ENCODE measurements at regions not wholly inside any gene's neighbourhood (a gene's known extent, or its start where the extent isn't known, plus 50 kb on each side); places are given as distances from the start of the nearest gene placed in this dataset.
A peak's percentile ranks its signal among the peaks of the same experiment; 100 is the strongest.

DNA sequence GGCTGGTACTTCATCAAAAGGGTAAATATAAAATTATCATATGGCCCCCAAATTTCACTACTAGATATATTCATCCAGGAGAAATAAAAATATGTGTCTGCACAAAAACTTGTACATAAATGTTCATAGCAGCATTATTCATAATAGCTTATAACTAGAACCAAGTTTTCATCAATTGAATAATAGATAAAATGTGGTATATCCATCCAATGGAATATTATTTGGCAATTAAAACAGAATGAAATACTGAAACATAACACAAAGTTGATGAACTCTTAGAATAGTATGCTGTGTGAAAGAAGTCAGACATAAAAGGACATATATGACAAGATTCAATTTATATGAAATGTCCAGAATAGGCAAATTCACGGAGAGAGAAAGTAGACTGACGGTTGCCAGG, 389.3 kb upstream of the ADAMTS9 start:
- no peak overlapping the region for H3K4me3 ChIP-seq (ENCODE audit: low read length in 2 of 2)
- H3K36me3 Mint-ChIP-seq: no peaks in the 10 kb centered on the region
- H3K27ac Mint-ChIP-seq: no peak overlapping the region
- POLR2A ChIA-PET (ENCODE audit: partially characterized antibody): no interaction called here
- CTCF ChIA-PET (ENCODE audit: partially characterized antibody): no interaction called here
- no peaks in the 10 kb centered on the region for H3K27me3 ChIP-seq (ENCODE audit: insufficient read depth, low read length)
- no peaks in the 10 kb centered on the region for H3K4me1 ChIP-seq (ENCODE audit: insufficient read depth, low read length)
- no peaks in the 10 kb centered on the region for H3K27me3 Mint-ChIP-seq
- H3K27ac ChIP-seq (ENCODE audit: low read depth, low read length): no peak overlapping the region
- peaks cover 0 to 12% (median 5%) of the 10 kb centered on the region in 8 donors for H3K9me3 Mint-ChIP-seq
- no peaks in the 10 kb centered on the region for H3K9me3 ChIP-seq (ENCODE audit: control insufficient read depth in 1 of 2, low read length in 2 of 2)
- DNase-seq: no peak
- intact Hi-C loops (cut with micrococcal nuclease): no loop called here
- no peaks in the 10 kb centered on the region for H3K4me1 Mint-ChIP-seq
- no peak overlapping the region for H3K4me3 Mint-ChIP-seq
- no peaks in the 10 kb centered on the region for H3K36me3 ChIP-seq (ENCODE audit: insufficient read depth, low read length)

DNA sequence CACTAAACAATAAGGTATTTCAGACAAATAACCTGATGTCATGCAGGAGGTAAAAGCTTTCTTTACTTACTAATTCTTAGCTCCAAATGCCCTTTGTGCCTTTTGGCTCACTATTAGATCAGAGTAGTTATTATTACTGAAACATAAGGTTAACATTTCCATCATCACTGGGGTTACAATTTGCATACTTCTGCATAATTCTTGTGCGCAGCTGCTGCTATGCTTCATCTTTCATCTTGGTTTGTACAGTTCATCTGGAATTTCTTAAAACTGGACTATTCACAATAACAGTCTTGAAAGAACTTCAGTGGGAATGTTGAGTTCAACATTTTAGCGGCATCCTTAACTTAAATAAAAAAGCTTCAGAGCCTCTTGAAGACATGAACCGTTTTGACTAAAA, 383.2 kb upstream of the ADAMTS9 start:
- Histone ChIP-seq H3K9me3 (ENCODE audit: control insufficient read depth in 1 of 2, low read length in 2 of 2) (no peaks in the 10 kb centered on the region), H3K27me3 (ENCODE audit: insufficient read depth, low read length) (no peaks in the 10 kb centered on the region), H3K36me3 (ENCODE audit: insufficient read depth, low read length) (no peaks in the 10 kb centered on the region), H3K4me3 (ENCODE audit: low read length in 2 of 2) (no peak overlapping the region), H3K27ac (ENCODE audit: low read depth, low read length) (no peak overlapping the region), H3K4me1 (ENCODE audit: insufficient read depth, low read length) (no peaks in the 10 kb centered on the region)
- no peaks in the 10 kb centered on the region for H3K4me1 Mint-ChIP-seq
- no peak for DNase-seq
- no peak overlapping the region for H3K4me3 Mint-ChIP-seq
- H3K27me3 Mint-ChIP-seq: no peaks in the 10 kb centered on the region
- intact Hi-C loops (cut with micrococcal nuclease): no loop called here
- ChIA-PET CTCF (ENCODE audit: partially characterized antibody) (no interaction called here), POLR2A (ENCODE audit: partially characterized antibody) (no interaction called here)
- H3K27ac Mint-ChIP-seq: no peak overlapping the region
- peaks cover 2 to 7% (median 5%) of the 10 kb centered on the region in 8 donors for H3K9me3 Mint-ChIP-seq
- H3K36me3 Mint-ChIP-seq: no peaks in the 10 kb centered on the region

DNA sequence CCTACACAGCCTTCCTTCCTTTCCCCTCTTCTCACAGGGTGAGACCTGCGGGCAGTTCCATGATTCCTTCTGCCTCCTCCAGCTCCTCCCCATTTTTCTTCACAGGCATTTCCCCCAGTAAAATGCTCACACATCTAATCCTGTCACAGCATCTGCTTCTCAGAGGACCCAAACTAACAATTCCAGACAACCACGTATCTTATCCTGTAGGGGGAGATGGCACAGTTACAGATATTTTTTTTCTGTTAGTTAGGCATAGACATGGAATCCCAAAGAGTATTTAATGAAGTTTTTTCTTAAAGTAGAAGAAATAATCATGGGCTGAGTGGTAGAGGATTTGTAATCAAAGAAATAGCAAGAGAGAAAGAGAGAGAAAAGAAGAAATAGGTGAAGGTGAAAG, 373.1 kb upstream of the ADAMTS9 start:
- Mint-ChIP-seq H3K36me3 (no peaks in the 10 kb centered on the region), H3K27ac (peak overlapping the region in 1 of 7 donors; percentile 2), H3K27me3 (no peaks in the 10 kb centered on the region), H3K4me3 (no peak overlapping the region), H3K4me1 (no peaks in the 10 kb centered on the region), H3K9me3 (peaks cover 3 to 13% (median 9%) of the 10 kb centered on the region in 8 donors)
- CTCF ChIA-PET (ENCODE audit: partially characterized antibody): no interaction called here
- Histone ChIP-seq H3K9me3 (ENCODE audit: control insufficient read depth in 1 of 2, low read length in 2 of 2) (peaks cover 0 to 4% of the 10 kb centered on the region in 2 donors), H3K27ac (ENCODE audit: low read depth, low read length) (no peak overlapping the region), H3K27me3 (ENCODE audit: insufficient read depth, low read length) (no peaks in the 10 kb centered on the region), H3K4me3 (ENCODE audit: low read length in 2 of 2) (no peak overlapping the region), H3K36me3 (ENCODE audit: insufficient read depth, low read length) (no peaks in the 10 kb centered on the region), H3K4me1 (ENCODE audit: insufficient read depth, low read length) (no peaks in the 10 kb centered on the region)
- DNase-seq: no peak
- intact Hi-C loops (cut with micrococcal nuclease): no loop called here
- POLR2A ChIA-PET (ENCODE audit: partially characterized antibody): no interaction called here

DNA sequence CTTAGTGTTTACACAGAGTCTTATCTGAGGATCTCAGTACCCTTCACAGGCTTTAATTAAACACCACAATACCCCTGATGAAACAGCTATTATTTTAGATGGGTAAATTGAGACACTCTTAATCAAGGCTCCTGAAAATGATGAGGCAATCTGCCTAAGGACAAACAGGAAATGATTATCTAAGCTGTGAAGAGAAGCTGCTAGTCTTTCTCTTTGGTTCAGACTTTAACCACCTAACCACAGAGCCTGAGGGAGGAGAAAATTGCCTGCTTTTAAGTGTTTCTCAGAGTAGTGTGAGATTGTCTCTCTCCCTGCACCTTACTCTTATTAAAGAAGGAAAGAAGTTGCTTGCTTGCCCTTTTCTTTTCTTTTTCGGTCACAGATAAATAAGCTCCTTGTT, 364.3 kb upstream of the ADAMTS9 start:
- H3K36me3 ChIP-seq (ENCODE audit: insufficient read depth, low read length): no peaks in the 10 kb centered on the region
- no peaks in the 10 kb centered on the region for H3K27me3 Mint-ChIP-seq
- DNase-seq: no peak
- ChIA-PET CTCF (ENCODE audit: partially characterized antibody) (no interaction called here), POLR2A (ENCODE audit: partially characterized antibody) (no interaction called here)
- no peaks in the 10 kb centered on the region for H3K4me1 Mint-ChIP-seq
- H3K4me3 ChIP-seq (ENCODE audit: low read length in 2 of 2): no peak overlapping the region
- no peak overlapping the region for H3K27ac ChIP-seq (ENCODE audit: low read depth, low read length)
- no peaks in the 10 kb centered on the region for H3K4me1 ChIP-seq (ENCODE audit: insufficient read depth, low read length)
- no peaks in the 10 kb centered on the region for H3K9me3 ChIP-seq (ENCODE audit: control insufficient read depth in 1 of 2, low read length in 2 of 2)
- peaks cover 5 to 15% (median 8%) of the 10 kb centered on the region in 8 donors for H3K9me3 Mint-ChIP-seq
- H3K4me3 Mint-ChIP-seq: no peak overlapping the region
- no peak overlapping the region for H3K27ac Mint-ChIP-seq
- H3K27me3 ChIP-seq (ENCODE audit: insufficient read depth, low read length): no peaks in the 10 kb centered on the region
- intact Hi-C loops (cut with micrococcal nuclease): no loop called here
- peaks cover 0 to 3% of the 10 kb centered on the region in 2 donors for H3K36me3 Mint-ChIP-seq

DNA sequence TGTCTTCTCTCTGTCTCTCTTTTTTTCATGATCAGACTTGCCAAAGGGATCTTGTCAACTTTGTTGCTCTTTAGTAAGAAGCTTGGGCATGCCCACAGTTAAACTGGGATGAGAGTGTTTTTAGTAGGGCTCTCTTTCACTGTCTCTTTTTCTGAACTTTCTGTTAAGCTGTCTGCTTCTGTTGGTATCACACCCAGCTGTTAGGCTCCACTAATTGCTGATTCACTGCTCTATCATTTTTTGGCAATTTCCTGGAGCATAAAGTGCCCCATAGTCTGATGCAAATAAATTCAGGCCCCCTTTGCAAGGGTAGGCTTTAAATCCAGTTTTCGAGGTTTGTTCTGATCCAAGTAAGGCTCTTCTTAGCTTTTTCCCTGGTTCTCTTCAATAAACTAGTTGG, 360.4 kb upstream of the ADAMTS9 start:
- CTCF ChIA-PET (ENCODE audit: partially characterized antibody): no interaction called here
- intact Hi-C loops (cut with micrococcal nuclease): no loop called here
- H3K27me3 Mint-ChIP-seq: no peaks in the 10 kb centered on the region
- no peaks in the 10 kb centered on the region for H3K4me1 ChIP-seq (ENCODE audit: insufficient read depth, low read length)
- POLR2A ChIA-PET (ENCODE audit: partially characterized antibody): no interaction called here
- H3K27ac Mint-ChIP-seq: no peak overlapping the region
- H3K9me3 ChIP-seq (ENCODE audit: control insufficient read depth in 1 of 2, low read length in 2 of 2): no peaks in the 10 kb centered on the region
- no peaks in the 10 kb centered on the region for H3K27me3 ChIP-seq (ENCODE audit: insufficient read depth, low read length)
- H3K27ac ChIP-seq (ENCODE audit: low read depth, low read length): no peak overlapping the region
- no peaks in the 10 kb centered on the region for H3K36me3 ChIP-seq (ENCODE audit: insufficient read depth, low read length)
- no peak overlapping the region for H3K4me3 Mint-ChIP-seq
- H3K4me1 Mint-ChIP-seq: no peaks in the 10 kb centered on the region
- no peak for DNase-seq
- peaks cover 5 to 25% (median 8%) of the 10 kb centered on the region in 8 donors for H3K9me3 Mint-ChIP-seq
- peaks cover 0 to 3% of the 10 kb centered on the region in 2 donors for H3K36me3 Mint-ChIP-seq
- no peak overlapping the region for H3K4me3 ChIP-seq (ENCODE audit: low read length in 2 of 2)

DNA sequence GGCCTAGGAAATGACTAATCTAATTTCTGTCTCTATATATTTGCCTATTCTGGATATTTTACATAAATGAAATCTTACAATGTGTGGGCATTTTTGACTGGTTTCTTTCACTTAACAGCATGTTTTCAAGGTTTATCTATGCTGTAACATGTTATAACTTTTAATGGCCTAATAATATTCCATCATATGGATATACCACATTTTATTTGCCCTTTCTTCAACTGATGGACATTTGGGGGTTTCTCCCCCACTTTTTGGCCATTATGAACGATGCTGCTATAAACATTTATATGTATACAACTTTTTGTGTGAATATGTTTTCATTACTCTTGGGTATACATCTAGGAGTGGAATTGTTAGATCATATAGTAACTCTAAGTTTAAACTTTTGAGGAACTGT, 357.3 kb upstream of the ADAMTS9 start:
- H3K27me3 Mint-ChIP-seq: no peaks in the 10 kb centered on the region
- no peaks in the 10 kb centered on the region for H3K36me3 ChIP-seq (ENCODE audit: insufficient read depth, low read length)
- intact Hi-C loops (cut with micrococcal nuclease): no loop called here
- DNase-seq: no peak
- POLR2A ChIA-PET (ENCODE audit: partially characterized antibody): no interaction called here
- no peak overlapping the region for H3K4me3 ChIP-seq (ENCODE audit: low read length in 2 of 2)
- H3K27ac Mint-ChIP-seq: no peak overlapping the region
- peaks cover 2 to 27% (median 8%) of the 10 kb centered on the region in 8 donors for H3K9me3 Mint-ChIP-seq
- H3K4me3 Mint-ChIP-seq: no peak overlapping the region
- H3K27me3 ChIP-seq (ENCODE audit: insufficient read depth, low read length): no peaks in the 10 kb centered on the region
- no peaks in the 10 kb centered on the region for H3K4me1 Mint-ChIP-seq
- H3K27ac ChIP-seq (ENCODE audit: low read depth, low read length): no peak overlapping the region
- no peaks in the 10 kb centered on the region for H3K9me3 ChIP-seq (ENCODE audit: control insufficient read depth in 1 of 2, low read length in 2 of 2)
- no peaks in the 10 kb centered on the region for H3K4me1 ChIP-seq (ENCODE audit: insufficient read depth, low read length)
- no peaks in the 10 kb centered on the region for H3K36me3 Mint-ChIP-seq
- CTCF ChIA-PET (ENCODE audit: partially characterized antibody): no interaction called here

DNA sequence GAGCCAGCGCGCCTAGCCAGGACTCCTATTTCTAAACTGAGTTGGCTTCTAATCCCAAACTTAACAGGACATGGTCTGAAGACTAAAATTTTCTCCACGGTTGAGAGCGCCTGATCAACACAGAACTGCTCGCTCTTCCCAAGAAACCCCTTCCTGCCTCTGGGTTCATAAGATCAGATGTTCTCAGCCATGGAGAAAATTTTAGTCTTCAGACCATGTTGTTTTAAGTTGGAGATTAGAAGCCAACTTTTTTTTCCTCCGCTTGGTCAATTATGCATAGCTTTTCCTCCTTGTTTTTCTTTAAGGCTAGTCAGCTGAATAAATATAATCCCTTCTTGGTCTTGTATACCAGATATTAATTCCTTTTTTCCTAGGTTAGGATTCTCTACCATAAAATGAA, 356.6 kb upstream of the ADAMTS9 start:
- Histone ChIP-seq H3K27me3 (ENCODE audit: insufficient read depth, low read length) (no peaks in the 10 kb centered on the region), H3K4me3 (ENCODE audit: low read length in 2 of 2) (no peak overlapping the region), H3K27ac (ENCODE audit: low read depth, low read length) (no peak overlapping the region), H3K36me3 (ENCODE audit: insufficient read depth, low read length) (no peaks in the 10 kb centered on the region), H3K9me3 (ENCODE audit: control insufficient read depth in 1 of 2, low read length in 2 of 2) (no peaks in the 10 kb centered on the region), H3K4me1 (ENCODE audit: insufficient read depth, low read length) (no peaks in the 10 kb centered on the region)
- H3K27me3 Mint-ChIP-seq: no peaks in the 10 kb centered on the region
- no peak overlapping the region for H3K27ac Mint-ChIP-seq
- DNase-seq: no peak
- H3K9me3 Mint-ChIP-seq: peaks cover 2 to 21% (median 7%) of the 10 kb centered on the region in 8 donors
- no peaks in the 10 kb centered on the region for H3K4me1 Mint-ChIP-seq
- intact Hi-C loops (cut with micrococcal nuclease): no loop called here
- H3K36me3 Mint-ChIP-seq: no peaks in the 10 kb centered on the region
- ChIA-PET CTCF (ENCODE audit: partially characterized antibody) (no interaction called here), POLR2A (ENCODE audit: partially characterized antibody) (no interaction called here)
- H3K4me3 Mint-ChIP-seq: no peak overlapping the region

DNA sequence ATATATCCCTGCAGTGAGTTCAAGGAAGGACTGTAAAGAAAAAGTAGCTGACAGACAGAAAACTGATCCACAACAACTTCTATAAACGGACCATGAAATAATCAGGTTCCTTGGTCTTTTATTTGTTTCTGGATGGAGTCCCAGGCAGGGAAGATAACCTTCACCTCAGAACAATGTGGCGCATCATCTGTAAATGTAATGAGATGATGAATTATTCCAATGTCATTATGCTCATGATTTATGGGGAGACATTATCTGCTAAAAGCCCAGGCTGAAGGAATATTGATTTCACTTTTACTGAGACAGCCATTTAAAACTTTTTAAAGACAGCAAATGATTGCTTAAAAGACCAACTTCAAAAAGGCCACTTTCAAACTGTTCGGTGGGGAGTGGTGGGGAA, 354.9 kb upstream of the ADAMTS9 start:
- no peak overlapping the region for H3K4me3 Mint-ChIP-seq
- CTCF ChIA-PET (ENCODE audit: partially characterized antibody): no interaction called here
- intact Hi-C loops (cut with micrococcal nuclease): no loop called here

More for the DNA sequence above, 354.9 kb upstream of the ADAMTS9 start:
- Histone ChIP-seq H3K36me3 (ENCODE audit: insufficient read depth, low read length) (no peaks in the 10 kb centered on the region), H3K27ac (ENCODE audit: low read depth, low read length) (no peak overlapping the region), H3K4me1 (ENCODE audit: insufficient read depth, low read length) (no peaks in the 10 kb centered on the region), H3K27me3 (ENCODE audit: insufficient read depth, low read length) (no peaks in the 10 kb centered on the region), H3K9me3 (ENCODE audit: control insufficient read depth in 1 of 2, low read length in 2 of 2) (no peaks in the 10 kb centered on the region), H3K4me3 (ENCODE audit: low read length in 2 of 2) (no peak overlapping the region)
- H3K4me1 Mint-ChIP-seq: no peaks in the 10 kb centered on the region
- H3K36me3 Mint-ChIP-seq: no peaks in the 10 kb centered on the region
- H3K9me3 Mint-ChIP-seq: peaks cover 3 to 21% (median 7%) of the 10 kb centered on the region in 8 donors
- H3K27me3 Mint-ChIP-seq: no peaks in the 10 kb centered on the region
- DNase-seq: no peak
- no peak overlapping the region for H3K27ac Mint-ChIP-seq
- POLR2A ChIA-PET (ENCODE audit: partially characterized antibody): no interaction called here

Data from CD4-positive, alpha-beta memory T cell (primary cell).